HepG2 (cell line): ENCODE measurements at regions not wholly inside any gene's neighbourhood (a gene's known extent, or its start where the extent isn't known, plus 50 kb on each side); places are given as distances from the start of the nearest gene placed in this dataset.

Source experiments
- ATAC-seq: fragments of 200-7000 bp; cut with Tn5 transposase; 3 replicates; pipeline ENCODE4 v1.9.1; 2020; ENCODE audit warnings: mild to moderate bottlenecking, moderate library complexity
- BruUV-seq: library from RNA; stranded (reverse); fragments of 400-500 nt; replicated peaks from 2 replicates; lab custom pipeline; 2021; lab: Mats Ljungman, UMichigan
- CTCF ChIA-PET: fragments of 300-600 bp; formaldehyde crosslinking; extraction: SDS; loops from one replicate; lab custom pipeline; 2021; ENCODE audit warnings: low total read pairs, inconsistent platforms, low intra/inter-chr PET ratio; lab: Yijun Ruan, JAX
- POLR2A ChIA-PET: fragments of 350-600 bp; sonication (Branson Sonifier 250); formaldehyde crosslinking; loops from one replicate; lab custom pipeline; 2020; ENCODE audit warnings: antibody characterized with exemption, inconsistent platforms; lab: Yijun Ruan, JAX
- DNase-seq: peaks from one replicate; pipeline ENCODE4 v3.0.0-alpha.2; 2015; ENCODE audit warnings: low spot score
- FAIRE-seq: peaks from 3 replicates; lab custom pipeline; 2011; peaks lifted over from hg19 to GRCh38; lab: Jason Lieb, UNC
- H2AFZ ChIP-seq: one replicate; pipeline ENCODE4 v1.6.1; 2011; ENCODE audit warnings: low read length, inconsistent platforms
- H3K27ac ChIP-seq: fragments of 300-600 bp; 3 replicates; pipeline ENCODE4 v1.8.0; 2011; ENCODE audit warnings: mixed run types, mild to moderate bottlenecking, mixed read lengths, low read length, inconsistent platforms; ENCODE audit not compliant: insufficient read depth; ENCODE audit errors: extremely low read length
- H3K27me3 ChIP-seq, 2 experiments: fragments of 200-600 bp in 1 of 2; 2 replicates in 1 of 2; 3 replicates in 1 of 2; pipeline versions ENCODE4 v1.6.0 to v1.8.0; 2011; ENCODE audit warnings: low read length in 2 of 2, mild to moderate bottlenecking in 2 of 2, moderate library complexity in 2 of 2, inconsistent platforms in 1 of 2; ENCODE audit not compliant: insufficient read depth in 2 of 2, control insufficient read depth in 1 of 2
- H3K36me3 ChIP-seq, 2 experiments: fragments of 200-600 bp in 1 of 2; replicated peaks in 1 of 2; 2 replicates in 1 of 2; 3 replicates in 1 of 2; pipeline versions ENCODE4 v1.5.1 to v1.8.0; 2011; ENCODE audit warnings: low read length in 2 of 2, inconsistent platforms in 1 of 2; ENCODE audit not compliant: insufficient read depth in 2 of 2, control insufficient read depth in 1 of 2
- H3K4me1 ChIP-seq: 2 replicates; pipeline ENCODE4 v1.5.1; 2012; ENCODE audit warnings: low read length, inconsistent platforms; ENCODE audit not compliant: insufficient read depth
- H3K4me2 ChIP-seq: 2 replicates; pipeline ENCODE4 v1.6.0; 2011; ENCODE audit warnings: low read depth, low read length, inconsistent platforms
- H3K4me3 ChIP-seq, 3 experiments: fragments of 200-600 bp in 1 of 3; sonication (generic), shearing (Covaris generic) in 1 of 3; replicated peaks in 1 of 3; 2 replicates each; pipeline ENCODE4 v1.5.1; 2011 to 2016; ENCODE audit warnings: low read length in 3 of 3, inconsistent platforms in 2 of 3, low read depth in 2 of 3, mild to moderate bottlenecking in 2 of 3, control low read depth in 1 of 3, mixed read lengths in 1 of 3; ENCODE audit not compliant: insufficient read depth in 1 of 3
- H3K79me2 ChIP-seq: one replicate; pipeline ENCODE4 v1.6.1; 2011; ENCODE audit warnings: low read length, inconsistent platforms; ENCODE audit not compliant: insufficient read depth
- H3K9ac ChIP-seq: 2 replicates; pipeline ENCODE4 v1.6.0; 2011; ENCODE audit warnings: mild to moderate bottlenecking, low read depth, low read length, inconsistent platforms; ENCODE audit not compliant: insufficient read depth
- H3K9me3 ChIP-seq: 2 replicates; pipeline ENCODE4 v1.5.1; 2012; ENCODE audit warnings: mild to moderate bottlenecking, low read length
- H4K20me1 ChIP-seq: 2 replicates; pipeline ENCODE4 v1.6.0; 2011; ENCODE audit warnings: inconsistent platforms, mild to moderate bottlenecking, low read length, moderate library complexity; ENCODE audit not compliant: insufficient read depth
- ARNT ChIP-seq: fragments of 450-650 bp; IDR thresholded peaks from 2 replicates; pipeline ENCODE4 v1.6.1; 2017
- ASH2L ChIP-seq: fragments of 300-600, 200-600 bp; sonication (generic); IDR thresholded peaks from 2 replicates; pipeline ENCODE4 v1.7.0; 2017; ENCODE audit warnings: low read depth, mild to moderate bottlenecking, moderate library complexity, mixed read lengths, low read length; ENCODE audit not compliant: insufficient read length
- EED ChIP-seq: sonication (generic); formaldehyde crosslinking; IDR thresholded peaks from 2 replicates; pipeline ENCODE4 v1.5.0; 2020; ENCODE audit warnings: mild to moderate bottlenecking, missing genetic modification reagents
- FOXO1 ChIP-seq: sonication (generic); formaldehyde crosslinking; IDR thresholded peaks from 2 replicates; pipeline ENCODE4 v1.4.0; 2020; ENCODE audit warnings: missing genetic modification reagents
- KAT8 ChIP-seq: IDR thresholded peaks from 2 replicates; pipeline ENCODE4 v1.6.1; 2016; ENCODE audit warnings: missing genetic modification reagents, missing compliant biosample characterization
- MXD4 ChIP-seq: IDR thresholded peaks from 2 replicates; pipeline ENCODE4 v1.6.1; 2016; ENCODE audit warnings: mild to moderate bottlenecking, missing biosample characterization, missing genetic modification reagents
- PAWR ChIP-seq: sonication (generic); formaldehyde crosslinking; IDR thresholded peaks from 2 replicates; pipeline ENCODE4 v1.4.0; 2020; ENCODE audit warnings: missing genetic modification reagents, mild to moderate bottlenecking, borderline replicate concordance
- TEAD3 ChIP-seq: optimal IDR thresholded peaks from 2 replicates; pipeline ENCODE3; 2016; ENCODE audit warnings: borderline replicate concordance
- TP53 ChIP-seq: sonication (generic); formaldehyde crosslinking; conservative IDR thresholded peaks from 2 replicates; pipeline ENCODE4 v1.4.0; 2020; ENCODE audit warnings: missing genetic modification reagents
- ZFP1 ChIP-seq: IDR thresholded peaks from 2 replicates; pipeline ENCODE4 v1.6.1; 2016
- ZMAT3 ChIP-seq: sonication (generic); formaldehyde crosslinking; conservative IDR thresholded peaks from 2 replicates; pipeline ENCODE4 v1.7.0; 2021; ENCODE audit warnings: missing genetic modification reagents
- ZNF20 ChIP-seq: sonication (generic); formaldehyde crosslinking; IDR thresholded peaks from 2 replicates; pipeline ENCODE4 v1.4.0; 2020; ENCODE audit warnings: mild to moderate bottlenecking, moderate library complexity, missing genetic modification reagents
- ZNF264 ChIP-seq: sonication (generic); formaldehyde crosslinking; IDR thresholded peaks from 2 replicates; pipeline ENCODE4 v1.4.0; 2020; ENCODE audit warnings: missing genetic modification reagents
- ZNF282 ChIP-seq: fragments of 450-650 bp; IDR thresholded peaks from 2 replicates; pipeline ENCODE4 v1.6.1; 2018; ENCODE audit not compliant: partially characterized antibody
- ZNF430 ChIP-seq: sonication (generic); formaldehyde crosslinking; IDR thresholded peaks from 2 replicates; pipeline ENCODE4 v1.9.0; 2021; ENCODE audit warnings: mild to moderate bottlenecking, missing genetic modification reagents
- ZNF530 ChIP-seq: sonication (generic); formaldehyde crosslinking; IDR thresholded peaks from 2 replicates; pipeline ENCODE4 v1.5.0; 2020; ENCODE audit warnings: low read depth, mild to moderate bottlenecking, missing genetic modification reagents
- ZNF556 ChIP-seq: sonication (generic); formaldehyde crosslinking; IDR thresholded peaks from 2 replicates; pipeline ENCODE4 v1.4.0; 2020; ENCODE audit warnings: mild to moderate bottlenecking, missing genetic modification reagents, borderline replicate concordance
- ZNF580 ChIP-seq: IDR thresholded peaks from 2 replicates; pipeline ENCODE4 v1.6.1; 2016; ENCODE audit warnings: low read depth, borderline replicate concordance
- ZNF780A ChIP-seq: sonication (generic); formaldehyde crosslinking; IDR thresholded peaks from 2 replicates; pipeline ENCODE4 v1.8.0; 2022; ENCODE audit warnings: mild to moderate bottlenecking, missing genetic modification reagents, moderate library complexity
- WGBS: methylation state at CpG from one replicate; pipeline ENCODE4 v1.1.6; 2017; ENCODE audit warnings: low lambda C conversion rate; 5-methylcytosine and 5-hydroxymethylcytosine counted together
- in situ Hi-C: cut with HindIII; loops from 2 replicates; pipeline ENCODE4 v1.10.0; 2017; ENCODE audit warnings: low pct_unique_long_range_greater_than_20kb; ENCODE audit not compliant: extremely low pct_ligation_motif_present
- intact Hi-C: fragments of 100-400 bp; cut with micrococcal nuclease; formaldehyde crosslinking; loops from one replicate; pipeline ENCODE4 v1.10.0; 2022; ENCODE audit not compliant: unreplicated experiment
- TF ChIP-seq, protein P1 (sequence below): sonication (generic); formaldehyde crosslinking; IDR thresholded peaks from 2 replicates; pipeline ENCODE4 v1.8.0; 2022; ENCODE audit warnings: missing genetic modification reagents, mild to moderate bottlenecking, moderate library complexity, borderline replicate concordance

- FAIRE-seq (no peak), DNase-seq (no peak), ATAC-seq (no peak)
- H3K36me3 ChIP-seq: no peaks in the 10 kb centered on the region
- H2AFZ ChIP-seq: no peak overlapping the region
- no TSS peak for BruUV-seq
- no peak overlapping the region for H3K9ac ChIP-seq
- CTCF ChIA-PET: no interaction called here
- H3K27ac ChIP-seq: no peak overlapping the region
- H3K79me2 ChIP-seq: no peaks in the 10 kb centered on the region
- H3K27me3 ChIP-seq: no peaks in the 10 kb centered on the region
- TF ChIP-seq PAWR (CRISPR knock-in tag) (no peak), ZNF282 (no peak), MXD4 (CRISPR knock-in tag) (no peak), ZFP1 (CRISPR knock-in tag) (no peak), EED (CRISPR knock-in tag) (no peak), ARNT (no peak)
- H4K20me1 ChIP-seq: no peaks in the 10 kb centered on the region
- no peaks in the 10 kb centered on the region for H3K9me3 ChIP-seq
- H3K4me2 ChIP-seq: no peak overlapping the region
- H3K4me3 ChIP-seq: no peak overlapping the region
- H3K4me1 ChIP-seq: no peaks in the 10 kb centered on the region
- intact Hi-C loops: no loop called here
- WGBS: no CpG with 5 or more reads among the region's 3 CpGs
- POLR2A ChIA-PET: no interaction called here
- in situ Hi-C loops: no loop called here
Observed at GRCh38 chr18:67081482-67082211, 434.9 kb downstream of the DSEL start.

DNA sequence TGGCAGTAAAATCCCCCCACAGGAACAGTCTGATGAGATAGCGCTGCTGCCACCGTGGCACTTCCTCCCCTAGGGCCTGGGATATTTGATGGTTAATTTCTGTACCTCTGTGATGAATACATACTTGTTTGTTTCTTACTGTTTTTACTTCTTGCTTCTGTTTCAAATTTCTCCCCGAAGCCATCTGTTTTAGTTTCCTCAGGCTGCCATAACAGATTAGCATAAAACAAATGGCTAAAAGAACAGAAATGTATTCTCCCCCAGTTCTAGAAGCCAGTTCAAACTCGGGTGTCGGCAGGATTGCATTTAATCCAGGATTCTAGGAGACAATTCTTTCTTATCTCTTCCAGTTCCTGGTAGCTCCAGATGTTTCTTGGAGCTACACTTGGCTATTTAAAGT, 435.9 kb downstream of the DSEL start:
- H3K27me3 ChIP-seq: no peaks in the 10 kb centered on the region
- ChIA-PET CTCF (no interaction called here), POLR2A (no interaction called here)
- in situ Hi-C loops: no loop called here
- FAIRE-seq: no peak
- no TSS peak for BruUV-seq
- H2AFZ ChIP-seq: no peak overlapping the region
- intact Hi-C loops: no loop called here
- H4K20me1 ChIP-seq: no peaks in the 10 kb centered on the region
- H3K36me3 ChIP-seq: no peaks in the 10 kb centered on the region
- no peaks in the 10 kb centered on the region for H3K79me2 ChIP-seq
- no peak overlapping the region for H3K27ac ChIP-seq
- no peaks in the 10 kb centered on the region for H3K9me3 ChIP-seq
- no peak for DNase-seq
- no peak overlapping the region for H3K4me2 ChIP-seq
- no peak for TF ChIP-seq ZNF264 (CRISPR knock-in tag)
- TF ChIP-seq, protein P1, sequence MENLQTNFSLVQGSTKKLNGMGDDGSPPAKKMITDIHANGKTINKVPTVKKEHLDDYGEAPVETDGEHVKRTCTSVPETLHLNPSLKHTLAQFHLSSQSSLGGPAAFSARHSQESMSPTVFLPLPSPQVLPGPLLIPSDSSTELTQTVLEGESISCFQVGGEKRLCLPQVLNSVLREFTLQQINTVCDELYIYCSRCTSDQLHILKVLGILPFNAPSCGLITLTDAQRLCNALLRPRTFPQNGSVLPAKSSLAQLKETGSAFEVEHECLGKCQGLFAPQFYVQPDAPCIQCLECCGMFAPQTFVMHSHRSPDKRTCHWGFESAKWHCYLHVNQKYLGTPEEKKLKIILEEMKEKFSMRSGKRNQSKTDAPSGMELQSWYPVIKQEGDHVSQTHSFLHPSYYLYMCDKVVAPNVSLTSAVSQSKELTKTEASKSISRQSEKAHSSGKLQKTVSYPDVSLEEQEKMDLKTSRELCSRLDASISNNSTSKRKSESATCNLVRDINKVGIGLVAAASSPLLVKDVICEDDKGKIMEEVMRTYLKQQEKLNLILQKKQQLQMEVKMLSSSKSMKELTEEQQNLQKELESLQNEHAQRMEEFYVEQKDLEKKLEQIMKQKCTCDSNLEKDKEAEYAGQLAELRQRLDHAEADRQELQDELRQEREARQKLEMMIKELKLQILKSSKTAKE: no peak
- TF ChIP-seq TP53 (CRISPR knock-in tag): no peak
- TF ChIP-seq ZNF780A: no peak
- no peak for TF ChIP-seq ZNF430
- no peak for TF ChIP-seq ASH2L
- no peak for TF ChIP-seq ZNF530 (CRISPR knock-in tag)
- TF ChIP-seq ZNF556 (CRISPR knock-in tag): no peak
- no peak for TF ChIP-seq TEAD3 (CRISPR knock-in tag)
- no peak for TF ChIP-seq ZNF580 (CRISPR knock-in tag)
- no peak for TF ChIP-seq KAT8 (CRISPR knock-in tag)
- TF ChIP-seq ZMAT3 (CRISPR knock-in tag): no peak
- no peak for TF ChIP-seq ZNF20 (CRISPR knock-in tag)
- no peak for TF ChIP-seq FOXO1
- under 1% methylated on average over 5 of the region's 5 CpGs for WGBS
- no peak for ATAC-seq
- H3K4me3 ChIP-seq: no peak overlapping the region
- no peaks in the 10 kb centered on the region for H3K4me1 ChIP-seq
- H3K9ac ChIP-seq: no peak overlapping the region
